GM12872 (cell line): ENCODE measurements at regions not wholly inside any gene's neighbourhood (a gene's known extent, or its start where the extent isn't known, plus 50 kb on each side); places are given as distances from the start of the nearest gene placed in this dataset.

ENCODE experiments used
- TF ChIP-seq, protein P1 (sequence below): IDR thresholded peaks from 3 replicates; pipeline ENCODE4 v1.5.1; 2011; ENCODE audit warnings: low read depth, mild to moderate bottlenecking, low read length, moderate library complexity; ENCODE audit not compliant: insufficient read depth

- TF ChIP-seq, protein P1, sequence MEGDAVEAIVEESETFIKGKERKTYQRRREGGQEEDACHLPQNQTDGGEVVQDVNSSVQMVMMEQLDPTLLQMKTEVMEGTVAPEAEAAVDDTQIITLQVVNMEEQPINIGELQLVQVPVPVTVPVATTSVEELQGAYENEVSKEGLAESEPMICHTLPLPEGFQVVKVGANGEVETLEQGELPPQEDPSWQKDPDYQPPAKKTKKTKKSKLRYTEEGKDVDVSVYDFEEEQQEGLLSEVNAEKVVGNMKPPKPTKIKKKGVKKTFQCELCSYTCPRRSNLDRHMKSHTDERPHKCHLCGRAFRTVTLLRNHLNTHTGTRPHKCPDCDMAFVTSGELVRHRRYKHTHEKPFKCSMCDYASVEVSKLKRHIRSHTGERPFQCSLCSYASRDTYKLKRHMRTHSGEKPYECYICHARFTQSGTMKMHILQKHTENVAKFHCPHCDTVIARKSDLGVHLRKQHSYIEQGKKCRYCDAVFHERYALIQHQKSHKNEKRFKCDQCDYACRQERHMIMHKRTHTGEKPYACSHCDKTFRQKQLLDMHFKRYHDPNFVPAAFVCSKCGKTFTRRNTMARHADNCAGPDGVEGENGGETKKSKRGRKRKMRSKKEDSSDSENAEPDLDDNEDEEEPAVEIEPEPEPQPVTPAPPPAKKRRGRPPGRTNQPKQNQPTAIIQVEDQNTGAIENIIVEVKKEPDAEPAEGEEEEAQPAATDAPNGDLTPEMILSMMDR = no peak
Observed at GRCh38 chr4:116872308-116872707, 213.1 kb downstream of the TRAM1L1 start.

GRCh38 chr4:116870686-116871085, 214.7 kb downstream of the TRAM1L1 start:
- TF ChIP-seq, protein P1 = no peak

DNA sequence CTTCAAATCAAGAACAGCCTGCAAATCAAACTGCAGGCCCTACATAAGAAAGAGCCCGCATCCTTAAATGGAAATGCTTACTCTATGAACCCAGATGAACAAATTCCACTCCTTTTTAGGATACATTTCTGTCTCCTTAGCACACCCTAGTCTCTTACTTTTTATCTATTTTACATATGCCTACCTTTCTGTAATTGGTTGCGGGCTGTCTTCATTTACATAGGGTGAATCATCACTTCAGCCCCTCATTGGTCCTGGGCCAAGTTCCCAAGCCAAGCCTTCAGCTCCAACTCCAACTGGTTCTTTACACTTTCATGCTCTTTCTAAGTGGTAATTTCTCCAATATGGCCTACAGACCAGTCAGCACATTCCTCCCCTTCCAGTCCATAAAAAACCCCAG, 219.3 kb downstream of the TRAM1L1 start:
- TF ChIP-seq, protein P1 = no peak

DNA sequence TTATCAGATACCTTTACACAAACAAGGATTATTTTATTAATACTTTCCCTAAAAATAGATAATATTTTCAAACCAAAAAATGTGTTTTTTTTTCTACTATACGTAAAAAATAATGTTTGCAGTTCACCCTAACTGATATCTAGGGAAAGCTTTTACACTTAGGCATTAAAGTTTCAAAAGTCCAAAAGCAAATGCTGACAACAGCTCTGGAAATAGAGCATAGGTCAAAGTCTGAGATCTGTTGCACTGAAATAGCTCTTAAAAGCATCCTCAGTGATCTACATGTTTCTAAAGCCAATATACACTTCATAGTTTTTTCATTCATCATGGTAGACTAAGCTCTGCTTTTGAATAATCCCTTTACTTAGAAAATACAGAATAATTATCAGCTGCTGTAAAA, 222.8 kb downstream of the TRAM1L1 start:
- TF ChIP-seq, protein P1 = no peak

DNA sequence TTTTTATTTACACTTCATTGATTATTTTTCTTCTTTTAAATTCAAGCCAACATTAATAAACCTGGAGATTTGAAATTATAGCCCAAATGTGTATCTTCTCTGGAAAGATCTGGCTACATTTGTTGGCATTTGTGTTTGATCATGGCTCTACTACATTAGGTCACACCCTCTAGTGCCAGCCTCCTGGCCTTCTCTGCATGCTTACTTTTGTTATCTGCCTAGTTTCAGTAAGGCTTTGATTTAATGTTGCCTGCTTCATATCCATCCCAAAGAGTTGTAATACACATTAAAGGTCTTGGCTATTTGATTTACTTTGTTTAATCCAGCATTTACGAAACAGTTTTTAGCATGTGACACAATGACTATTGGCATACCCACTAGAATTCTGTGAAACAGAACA, 224.5 kb downstream of the TRAM1L1 start:
- TF ChIP-seq, protein P1 = no peak

GRCh38 chr4:116849620-116850019, 235.8 kb downstream of the TRAM1L1 start:
- TF ChIP-seq, protein P1 = 0 out of 3 replicates have a peak, but pooled peaks have one; percentile 14

DNA sequence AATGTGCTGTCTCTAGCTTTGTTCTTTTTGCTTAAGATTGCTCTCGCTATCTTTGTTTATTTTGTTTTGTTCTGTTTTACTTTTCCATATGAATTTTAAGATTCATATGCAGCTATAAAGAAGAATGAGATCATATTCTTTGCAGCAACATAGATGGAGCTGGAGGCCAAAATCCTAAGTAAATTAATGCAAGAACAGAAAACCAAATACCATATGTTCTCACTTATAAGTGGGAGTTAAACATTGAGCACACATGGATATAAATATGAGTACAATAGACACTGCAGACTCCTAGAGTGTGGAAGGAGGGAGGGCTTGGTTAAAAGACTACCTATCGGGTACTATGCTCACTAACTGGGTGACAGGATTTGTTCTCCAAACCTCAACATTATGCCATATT, 237.8 kb downstream of the TRAM1L1 start:
- TF ChIP-seq, protein P1 = no peak

DNA sequence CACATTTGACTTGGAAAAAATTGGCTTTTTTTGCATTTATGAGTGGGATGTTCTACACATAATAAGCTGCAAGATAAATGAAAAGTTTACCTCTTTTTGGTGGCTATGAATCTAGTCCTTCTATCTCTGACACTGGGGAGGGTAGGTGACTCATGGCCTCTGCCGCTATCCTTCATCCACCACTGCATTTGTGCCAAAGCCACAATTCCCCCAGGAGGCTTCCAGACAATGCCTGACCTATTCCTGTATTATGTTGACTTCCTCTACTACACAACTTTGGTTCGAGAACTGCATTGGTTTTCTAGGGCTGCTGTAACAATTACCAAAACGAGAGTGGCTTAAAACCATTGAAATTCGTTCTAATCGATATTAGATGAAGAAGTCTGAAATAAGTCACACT, 245.6 kb downstream of the TRAM1L1 start:
- TF ChIP-seq, protein P1 = no peak
